Heart right ventricle (tissue), 16 donors: ENCODE measurements at regions not wholly inside any gene's neighbourhood (a gene's known extent, or its start where the extent isn't known, plus 50 kb on each side); places are given as distances from the start of the nearest gene placed in this dataset.

Source experiments
- ATAC-seq, 8 donors: fragments of 200-7000 bp; cut with Tn5 transposase; one replicate each; pipeline ENCODE4 v1.9.1; 2020; ENCODE audit warnings: mild to moderate bottlenecking in 8 of 8, moderate library complexity in 8 of 8, moderate number of reproducible peaks in 1 of 8
- DNase-seq, 2 donors: peaks; one replicate each; pipeline ENCODE4 v3.0.0-alpha.2; 2020
- H3K27ac ChIP-seq, 10 donors: fragments of 200-600 bp; sonication (generic) in 2 of 10; one replicate each; pipeline versions ENCODE4 v1.5.0 to v1.8.0; 2020 to 2022; ENCODE audit warnings: mild to moderate bottlenecking in 3 of 10
- H3K27me3 ChIP-seq, 7 donors: fragments of 200-600 bp; one replicate each; pipeline ENCODE4 v1.8.0; 2021 to 2022; ENCODE audit warnings: mild to moderate bottlenecking in 2 of 7
- H3K36me3 ChIP-seq, 9 donors: fragments of 200-600 bp; sonication (generic) in 1 of 9; one replicate each; pipeline versions ENCODE4 v1.5.0 to v1.8.0; 2020 to 2022; ENCODE audit warnings: mild to moderate bottlenecking in 2 of 9
- H3K4me1 ChIP-seq, 9 donors: fragments of 200-600 bp; sonication (generic) in 1 of 9; one replicate each; pipeline versions ENCODE4 v1.5.0 to v1.8.0; 2020 to 2022; ENCODE audit warnings: mild to moderate bottlenecking in 4 of 9
- H3K4me3 ChIP-seq, 10 donors: fragments of 200-600 bp; sonication (generic) in 2 of 10; one replicate each; pipeline versions ENCODE4 v1.5.0 to v1.8.0; 2020 to 2022; ENCODE audit warnings: mild to moderate bottlenecking in 7 of 10, moderate library complexity in 2 of 10
- H3K9me3 ChIP-seq, 11 donors: fragments of 200-600 bp in 10 of 11; sonication (generic) in 2 of 11; one replicate each; pipeline versions ENCODE4 v1.5.0 to v1.8.0; 2013 to 2022; ENCODE audit warnings: mild to moderate bottlenecking in 2 of 11, control low read depth in 1 of 11, moderate library complexity in 1 of 11
- CTCF ChIP-seq, 9 donors: fragments of 200-600 bp; sonication (generic) in 2 of 9; IDR thresholded peaks; one replicate each; pipeline versions ENCODE4 v1.5.0 to v1.8.0; 2021 to 2022; ENCODE audit warnings: antibody characterized with exemption in 9 of 9, mild to moderate bottlenecking in 5 of 9, moderate library complexity in 1 of 9
- WGBS, 2 donors: extraction: QIAGEN DNeasy Blood & Tissue Kit; methylation state at CpG; one replicate each; pipeline ENCODE4 v1.1.7; 2013; ENCODE audit warnings: inconsistent platforms in 1 of 2; 5-methylcytosine and 5-hydroxymethylcytosine counted together
- intact Hi-C, 10 donors: fragments of 100-400 bp; cut with DNase I; formaldehyde crosslinking; loops; one replicate each; pipeline versions ENCODE4 v1.11.1 to v1.14.2; 2022
- donor health status: Arrhythmogenic right ventricular cardiomyopathy.
- donor health status: ischemic (EF 13 %, LVEDD 7.1; RV severe dilation, severe dysfunction).
- donor health status: healthy with polysubstance abuse.
- donor health status: DM: no; HTN: yes; CAD: no.
- donor health status: DM: no; HTN: no; CAD: no.
- donor health status: ischemic (EF 25% LVEDD 6.9; RV normal size, moderate dysfunction).
- donor health status: ischemic (EF 25% LVEDD 5.7; RV mildly dilated, moderate dysfunction).
- donor health status: healthy.
- donor health status: DM: yes; HTN: yes; CAD: no.
- donor health status: Ischemic cardiomyopathy.
- donor health status: ischemic (EF 35%, LVEDD 5.7; RV mildly dilated, moderate dysfunction).
- donor health status: nonischemic (EF 11% LVEDD 7.7; RV severe dilation, severe dysfunction).
- donor health status: DM: yes; HTN: yes; CAD: no.
- donor health status: PGD.
- donor health status: ischemic (EF 29% LVEDD 5.4; RV normal size, mild dysfunction).
- donor health status: nonischemic (EF 23%, LVEDD 6.1; RV moderate dilation, normal function).

GRCh38 chrX:125398959-125399440 lies 79.3 kb downstream of the TEX13C start:
- no peak for DNase-seq
- no peak for ATAC-seq
- H3K27me3 ChIP-seq: no peaks in the 10 kb centered on the region
- no peak overlapping the region for H3K4me3 ChIP-seq
- no peak overlapping the region for H3K27ac ChIP-seq
- intact Hi-C loops: no loop called here
- H3K36me3 ChIP-seq: no peaks in the 10 kb centered on the region
- no peak for TF ChIP-seq CTCF (IDR thresholded peaks at IDR 0.05)
- H3K4me1 ChIP-seq: no peaks in the 10 kb centered on the region
- no peaks in the 10 kb centered on the region for H3K9me3 ChIP-seq
- 81 to 93% methylated on average over 1 of the region's 1 CpG for WGBS, 2 donors

GRCh38 chrX:125402807-125403206 lies 83.1 kb downstream of the TEX13C start:
- Histone ChIP-seq H3K4me3 (no peak overlapping the region), H3K36me3 (no peaks in the 10 kb centered on the region), H3K27me3 (no peaks in the 10 kb centered on the region), H3K9me3 (no peaks in the 10 kb centered on the region), H3K27ac (no peak overlapping the region), H3K4me1 (no peaks in the 10 kb centered on the region)
- no peak for ATAC-seq
- no peak for TF ChIP-seq CTCF (IDR thresholded peaks at IDR 0.05)
- DNase-seq: no peak
- WGBS, 2 donors: 90 to 96% methylated on average over 2 of the region's 2 CpGs
- intact Hi-C loops: no loop called here

- H3K4me1 ChIP-seq: no peaks in the 10 kb centered on the region
- DNase-seq (no peak), ATAC-seq (no peak)
- no peaks in the 10 kb centered on the region for H3K27me3 ChIP-seq
- H3K36me3 ChIP-seq: no peaks in the 10 kb centered on the region
- H3K4me3 ChIP-seq: no peak overlapping the region
- no peaks in the 10 kb centered on the region for H3K9me3 ChIP-seq
- H3K27ac ChIP-seq: no peak overlapping the region
- WGBS, 2 donors: 0 to 42% methylated on average over 1 of the region's 1 CpG
- TF ChIP-seq CTCF (IDR thresholded peaks at IDR 0.05): no peak
- intact Hi-C loops: no loop called here
Observed at GRCh38 chrX:125404667-125405160, 85.0 kb downstream of the TEX13C start.

- no peak for ATAC-seq
- TF ChIP-seq CTCF (IDR thresholded peaks at IDR 0.05): no peak
- no peak overlapping the region for H3K4me3 ChIP-seq
- WGBS, 2 donors: 77 to 87% methylated on average over 2 of the region's 2 CpGs
- H3K27me3 ChIP-seq: no peaks in the 10 kb centered on the region
- H3K4me1 ChIP-seq: no peaks in the 10 kb centered on the region
- no peaks in the 10 kb centered on the region for H3K36me3 ChIP-seq
- intact Hi-C loops: no loop called here
- H3K27ac ChIP-seq: no peak overlapping the region
- H3K9me3 ChIP-seq: no peaks in the 10 kb centered on the region
- no peak for DNase-seq
Observed at GRCh38 chrX:125405339-125405738, 85.7 kb downstream of the TEX13C start.
